K562 (cell line): ENCODE measurements at regions not wholly inside any gene's neighbourhood (a gene's known extent, or its start where the extent isn't known, plus 50 kb on each side); places are given as distances from the start of the nearest gene placed in this dataset.

Source experiments
- BACH1 ChIP-seq: fragments of 200-800 bp; sonication (Bioruptor generic); IDR thresholded peaks from 2 replicates; pipeline ENCODE4 v1.6.1; 2016; ENCODE audit warnings: missing genetic modification characterization, missing compliant biosample characterization
- DACH1 ChIP-seq: fragments of 450-650 bp; IDR thresholded peaks from 2 replicates; pipeline ENCODE4 v1.6.1; 2018; ENCODE audit not compliant: partially characterized antibody
- DMBX1 ChIP-seq: fragments of 250-450 bp; sonication (Bioruptor Pico); IDR thresholded peaks from 2 replicates; pipeline ENCODE4 v1.8.0; 2022; ENCODE audit warnings: inconsistent platforms, mild to moderate bottlenecking, moderate library complexity, borderline replicate concordance
- EP300 ChIP-seq: IDR thresholded peaks from 2 replicates; pipeline ENCODE4 v1.6.1; 2012; ENCODE audit warnings: low read length, improper control_type of control experiment
- HNRNPK ChIP-seq: fragments of 200-400 bp; formaldehyde crosslinking; IDR thresholded peaks from one replicate; pipeline ENCODE4 v1.6.1; 2018; ENCODE audit warnings: mild to moderate bottlenecking, low read depth, low read length; ENCODE audit not compliant: poor library complexity, severe bottlenecking
- SPI1 ChIP-seq: IDR thresholded peaks from 2 replicates; pipeline ENCODE4 v1.6.1; 2011; ENCODE audit warnings: low read depth, low read length, control low read depth, borderline replicate concordance
- ZNF583 ChIP-seq: fragments of 250-450 bp; sonication (Bioruptor Pico); IDR thresholded peaks from 2 replicates; pipeline ENCODE4 v1.4.0; 2020
- ZNF785 ChIP-seq: fragments of 250-450 bp; sonication (Bioruptor Pico); IDR thresholded peaks from 2 replicates; pipeline ENCODE4 v1.4.0; 2020; ENCODE audit warnings: mild to moderate bottlenecking
- TF ChIP-seq, protein P1 (sequence below), 2 experiments: fragments of 450-650 bp; formaldehyde crosslinking in 1 of 2; IDR thresholded peaks; 2 replicates each; pipeline versions ENCODE4 v1.4.0 to v1.6.1; 2014 to 2020; ENCODE audit warnings: mild to moderate bottlenecking in 2 of 2, borderline replicate concordance in 1 of 2, low read depth in 1 of 2
- TF ChIP-seq, protein P2 (sequence below): fragments of 450-650 bp; IDR thresholded peaks from 2 replicates; pipeline ENCODE4 v1.6.1; 2017; ENCODE audit warnings: antibody characterized with exemption, mild to moderate bottlenecking
- TF ChIP-seq, protein P3 (sequence below): fragments of 450-650 bp; IDR thresholded peaks from 2 replicates; pipeline ENCODE4 v1.7.1; 2018; ENCODE audit warnings: mild to moderate bottlenecking, low read depth; ENCODE audit not compliant: partially characterized antibody

DNA sequence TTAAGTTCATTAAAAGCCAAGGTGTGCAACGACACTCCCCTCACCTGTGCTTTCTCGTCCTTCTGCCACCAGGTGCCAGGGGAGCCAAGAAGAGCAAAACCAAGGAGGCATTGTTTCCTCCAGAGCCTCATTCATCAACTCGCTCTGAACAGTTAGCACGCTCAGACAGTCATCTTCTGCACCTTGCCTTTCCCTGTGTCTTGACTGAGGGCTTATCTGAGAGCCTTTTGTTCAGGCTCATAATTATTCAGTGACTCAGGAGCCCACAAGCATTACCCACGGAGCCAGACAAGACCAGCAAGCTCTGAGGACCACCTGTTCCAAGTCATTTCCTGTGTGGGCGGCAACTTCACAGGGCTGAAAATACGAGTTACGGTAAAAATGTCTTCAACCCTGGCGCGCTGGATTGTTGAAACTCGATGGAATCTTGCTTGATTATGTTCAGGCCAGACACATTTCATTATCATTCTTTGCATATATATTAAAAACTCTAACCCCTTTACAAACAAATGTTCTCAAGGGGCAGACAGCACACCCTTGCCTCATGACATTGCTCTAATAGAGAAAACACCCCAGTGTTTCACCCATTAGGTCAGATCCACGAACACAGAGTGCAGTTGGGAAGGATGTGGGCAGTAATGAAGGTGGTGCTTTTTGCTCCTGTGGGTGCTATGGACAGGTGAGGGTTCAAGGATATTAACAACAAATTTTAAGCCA is 89.7 kb upstream of the RUNX1 start (continued):
- TF ChIP-seq, protein P1, sequence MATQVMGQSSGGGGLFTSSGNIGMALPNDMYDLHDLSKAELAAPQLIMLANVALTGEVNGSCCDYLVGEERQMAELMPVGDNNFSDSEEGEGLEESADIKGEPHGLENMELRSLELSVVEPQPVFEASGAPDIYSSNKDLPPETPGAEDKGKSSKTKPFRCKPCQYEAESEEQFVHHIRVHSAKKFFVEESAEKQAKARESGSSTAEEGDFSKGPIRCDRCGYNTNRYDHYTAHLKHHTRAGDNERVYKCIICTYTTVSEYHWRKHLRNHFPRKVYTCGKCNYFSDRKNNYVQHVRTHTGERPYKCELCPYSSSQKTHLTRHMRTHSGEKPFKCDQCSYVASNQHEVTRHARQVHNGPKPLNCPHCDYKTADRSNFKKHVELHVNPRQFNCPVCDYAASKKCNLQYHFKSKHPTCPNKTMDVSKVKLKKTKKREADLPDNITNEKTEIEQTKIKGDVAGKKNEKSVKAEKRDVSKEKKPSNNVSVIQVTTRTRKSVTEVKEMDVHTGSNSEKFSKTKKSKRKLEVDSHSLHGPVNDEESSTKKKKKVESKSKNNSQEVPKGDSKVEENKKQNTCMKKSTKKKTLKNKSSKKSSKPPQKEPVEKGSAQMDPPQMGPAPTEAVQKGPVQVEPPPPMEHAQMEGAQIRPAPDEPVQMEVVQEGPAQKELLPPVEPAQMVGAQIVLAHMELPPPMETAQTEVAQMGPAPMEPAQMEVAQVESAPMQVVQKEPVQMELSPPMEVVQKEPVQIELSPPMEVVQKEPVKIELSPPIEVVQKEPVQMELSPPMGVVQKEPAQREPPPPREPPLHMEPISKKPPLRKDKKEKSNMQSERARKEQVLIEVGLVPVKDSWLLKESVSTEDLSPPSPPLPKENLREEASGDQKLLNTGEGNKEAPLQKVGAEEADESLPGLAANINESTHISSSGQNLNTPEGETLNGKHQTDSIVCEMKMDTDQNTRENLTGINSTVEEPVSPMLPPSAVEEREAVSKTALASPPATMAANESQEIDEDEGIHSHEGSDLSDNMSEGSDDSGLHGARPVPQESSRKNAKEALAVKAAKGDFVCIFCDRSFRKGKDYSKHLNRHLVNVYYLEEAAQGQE (IDR thresholded peaks at IDR 0.05; ENCODE audit: borderline replicate concordance) = 0 out of 2 replicates have a peak, but pooled peaks have one; percentile 37
- TF ChIP-seq, protein P1 (CRISPR knock-in tag; IDR thresholded peaks at IDR 0.05; ENCODE audit: low read depth) = no peak
- TF ChIP-seq EP300 (peak; percentile 27; the same call in 1 of the 2 replicates), DACH1 (no peak), HNRNPK (no peak), ZNF785 (CRISPR knock-in tag) (no peak), BACH1 (tag) (no peak), ZNF583 (CRISPR knock-in tag) (no peak), DMBX1 (CRISPR knock-in tag) (0 out of 2 replicates have a peak, but pooled peaks have one; percentile 20), SPI1 (no peak)
- TF ChIP-seq, protein P2, sequence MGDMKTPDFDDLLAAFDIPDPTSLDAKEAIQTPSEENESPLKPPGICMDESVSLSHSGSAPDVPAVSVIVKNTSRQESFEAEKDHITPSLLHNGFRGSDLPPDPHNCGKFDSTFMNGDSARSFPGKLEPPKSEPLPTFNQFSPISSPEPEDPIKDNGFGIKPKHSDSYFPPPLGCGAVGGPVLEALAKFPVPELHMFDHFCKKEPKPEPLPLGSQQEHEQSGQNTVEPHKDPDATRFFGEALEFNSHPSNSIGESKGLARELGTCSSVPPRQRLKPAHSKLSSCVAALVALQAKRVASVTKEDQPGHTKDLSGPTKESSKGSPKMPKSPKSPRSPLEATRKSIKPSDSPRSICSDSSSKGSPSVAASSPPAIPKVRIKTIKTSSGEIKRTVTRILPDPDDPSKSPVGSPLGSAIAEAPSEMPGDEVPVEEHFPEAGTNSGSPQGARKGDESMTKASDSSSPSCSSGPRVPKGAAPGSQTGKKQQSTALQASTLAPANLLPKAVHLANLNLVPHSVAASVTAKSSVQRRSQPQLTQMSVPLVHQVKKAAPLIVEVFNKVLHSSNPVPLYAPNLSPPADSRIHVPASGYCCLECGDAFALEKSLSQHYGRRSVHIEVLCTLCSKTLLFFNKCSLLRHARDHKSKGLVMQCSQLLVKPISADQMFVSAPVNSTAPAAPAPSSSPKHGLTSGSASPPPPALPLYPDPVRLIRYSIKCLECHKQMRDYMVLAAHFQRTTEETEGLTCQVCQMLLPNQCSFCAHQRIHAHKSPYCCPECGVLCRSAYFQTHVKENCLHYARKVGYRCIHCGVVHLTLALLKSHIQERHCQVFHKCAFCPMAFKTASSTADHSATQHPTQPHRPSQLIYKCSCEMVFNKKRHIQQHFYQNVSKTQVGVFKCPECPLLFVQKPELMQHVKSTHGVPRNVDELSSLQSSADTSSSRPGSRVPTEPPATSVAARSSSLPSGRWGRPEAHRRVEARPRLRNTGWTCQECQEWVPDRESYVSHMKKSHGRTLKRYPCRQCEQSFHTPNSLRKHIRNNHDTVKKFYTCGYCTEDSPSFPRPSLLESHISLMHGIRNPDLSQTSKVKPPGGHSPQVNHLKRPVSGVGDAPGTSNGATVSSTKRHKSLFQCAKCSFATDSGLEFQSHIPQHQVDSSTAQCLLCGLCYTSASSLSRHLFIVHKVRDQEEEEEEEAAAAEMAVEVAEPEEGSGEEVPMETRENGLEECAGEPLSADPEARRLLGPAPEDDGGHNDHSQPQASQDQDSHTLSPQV = peak; percentile 41; the same call in 1 of the 2 replicates
- TF ChIP-seq, protein P3, sequence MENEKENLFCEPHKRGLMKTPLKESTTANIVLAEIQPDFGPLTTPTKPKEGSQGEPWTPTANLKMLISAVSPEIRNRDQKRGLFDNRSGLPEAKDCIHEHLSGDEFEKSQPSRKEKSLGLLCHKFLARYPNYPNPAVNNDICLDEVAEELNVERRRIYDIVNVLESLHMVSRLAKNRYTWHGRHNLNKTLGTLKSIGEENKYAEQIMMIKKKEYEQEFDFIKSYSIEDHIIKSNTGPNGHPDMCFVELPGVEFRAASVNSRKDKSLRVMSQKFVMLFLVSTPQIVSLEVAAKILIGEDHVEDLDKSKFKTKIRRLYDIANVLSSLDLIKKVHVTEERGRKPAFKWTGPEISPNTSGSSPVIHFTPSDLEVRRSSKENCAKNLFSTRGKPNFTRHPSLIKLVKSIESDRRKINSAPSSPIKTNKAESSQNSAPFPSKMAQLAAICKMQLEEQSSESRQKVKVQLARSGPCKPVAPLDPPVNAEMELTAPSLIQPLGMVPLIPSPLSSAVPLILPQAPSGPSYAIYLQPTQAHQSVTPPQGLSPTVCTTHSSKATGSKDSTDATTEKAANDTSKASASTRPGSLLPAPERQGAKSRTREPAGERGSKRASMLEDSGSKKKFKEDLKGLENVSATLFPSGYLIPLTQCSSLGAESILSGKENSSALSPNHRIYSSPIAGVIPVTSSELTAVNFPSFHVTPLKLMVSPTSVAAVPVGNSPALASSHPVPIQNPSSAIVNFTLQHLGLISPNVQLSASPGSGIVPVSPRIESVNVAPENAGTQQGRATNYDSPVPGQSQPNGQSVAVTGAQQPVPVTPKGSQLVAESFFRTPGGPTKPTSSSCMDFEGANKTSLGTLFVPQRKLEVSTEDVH = no peak
